AML-193 (cell line): ENCODE measurements at regions not wholly inside any gene's neighbourhood (a gene's known extent, or its start where the extent isn't known, plus 50 kb on each side); places are given as distances from the start of the nearest gene placed in this dataset.
"Not testable (repeated sequence)": the region's sequence is repeated elsewhere in the genome, so short reads cannot be mapped to it uniquely, and the experiment has no call there.

ENCODE experiments used
- DNase-seq, 2 experiments: peaks; one replicate each; lab custom pipeline; 2025; lab: John Stamatoyannopoulos, UW

- no peak for DNase-seq
Observed at GRCh38 chr4:141290771-141291170, 70.1 kb downstream of the ZNF330 start.

DNA sequence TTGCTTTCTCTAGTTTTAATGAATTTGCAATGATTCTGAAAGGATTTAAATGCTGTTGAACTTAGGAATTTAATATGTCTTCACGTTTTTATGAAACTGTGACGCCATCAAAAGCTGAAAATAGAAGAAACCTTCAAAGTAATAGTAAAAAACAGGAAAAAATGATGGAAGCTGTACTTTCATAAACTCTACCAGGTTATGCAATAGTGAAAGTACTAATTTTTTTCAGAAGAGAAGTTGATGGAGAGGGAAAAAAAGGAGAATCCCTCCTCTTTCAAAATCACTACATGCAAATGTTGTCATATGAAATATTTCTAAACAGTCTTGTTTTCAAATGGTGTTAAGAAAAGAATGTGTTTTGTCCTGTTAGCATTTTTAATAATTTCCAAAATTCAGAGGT is 73.6 kb downstream of the ZNF330 start:
- no peak for DNase-seq

GRCh38 chr4:141301216-141301615 is 80.5 kb downstream of the ZNF330 start:
- DNase-seq: no peak

DNA sequence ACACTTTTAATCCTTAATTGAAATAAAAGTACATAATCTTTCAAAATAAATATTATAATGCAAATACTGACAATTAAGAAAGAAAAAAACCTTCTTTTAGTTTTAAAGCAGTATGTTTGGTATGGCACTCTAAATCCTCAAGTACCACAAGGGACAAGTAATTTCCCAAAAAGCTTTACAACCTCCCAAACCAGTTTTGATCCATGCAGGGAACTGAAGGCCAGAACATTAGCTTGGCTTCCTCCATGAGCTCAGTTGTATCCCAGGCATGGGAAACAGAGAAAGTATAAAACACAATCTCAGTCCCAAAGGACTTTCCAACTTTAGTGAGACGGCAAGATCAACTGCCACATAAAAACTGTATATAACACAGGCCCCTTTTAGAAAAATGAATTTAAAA is 82.2 kb downstream of the ZNF330 start:
- no peak for DNase-seq

DNA sequence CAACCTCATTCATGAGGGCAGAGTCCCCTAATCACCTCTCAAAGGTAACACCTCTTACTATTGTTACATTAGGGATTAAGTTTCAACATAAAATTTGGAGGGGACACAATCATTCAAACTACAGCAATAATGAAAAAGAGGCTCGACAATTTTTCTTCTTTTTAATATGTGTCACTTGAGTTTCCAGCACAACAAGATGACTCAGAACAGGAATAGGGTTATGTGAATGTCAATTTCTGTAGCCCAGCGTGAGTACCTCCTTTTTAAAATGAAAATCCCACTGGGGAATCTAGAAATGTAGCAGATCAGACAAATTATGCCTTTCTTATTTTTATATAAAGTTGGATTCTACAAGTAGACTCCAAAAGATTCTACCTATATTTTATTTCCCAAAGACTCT is 83.7 kb downstream of the ZNF330 start:
- no peak for DNase-seq

- DNase-seq: no peak
Observed at GRCh38 chr4:141306331-141306730, 85.6 kb downstream of the ZNF330 start.

GRCh38 chr4:141307241-141307689 is 86.6 kb downstream of the ZNF330 start:
- DNase-seq: peak; percentile 11 to 41

GRCh38 chr4:141309874-141310273 is 89.2 kb downstream of the ZNF330 start:
- no peak for DNase-seq

GRCh38 chr4:141311246-141312204 is 90.8 kb downstream of the ZNF330 start:
- DNase-seq: peak; percentile 41 to 54

GRCh38 chr4:141314627-141315026 is 93.9 kb downstream of the ZNF330 start:
- DNase-seq: no peak

- DNase-seq: no peak
Observed at GRCh38 chr4:141328560-141329173, 108.0 kb downstream of the ZNF330 start.

DNA sequence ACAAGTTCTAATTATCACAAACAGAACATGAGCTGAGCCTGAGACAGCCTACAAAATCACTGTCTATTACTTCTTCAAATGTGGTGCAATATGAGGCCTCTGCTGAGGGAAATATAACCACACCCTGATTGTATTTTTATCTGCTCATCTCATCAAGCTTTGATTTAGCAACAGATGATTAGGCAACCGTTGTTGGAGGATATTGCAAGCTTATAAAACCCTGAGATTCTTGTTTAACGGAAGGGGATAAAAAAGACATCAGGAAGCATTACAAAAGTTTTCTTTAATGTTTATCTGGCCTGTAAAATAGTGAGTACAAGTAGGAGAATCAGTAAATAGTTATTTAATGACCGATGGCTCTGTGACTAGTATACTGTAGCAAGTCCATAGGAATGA is 108.5 kb downstream of the ZNF330 start:
- no peak for DNase-seq

DNA sequence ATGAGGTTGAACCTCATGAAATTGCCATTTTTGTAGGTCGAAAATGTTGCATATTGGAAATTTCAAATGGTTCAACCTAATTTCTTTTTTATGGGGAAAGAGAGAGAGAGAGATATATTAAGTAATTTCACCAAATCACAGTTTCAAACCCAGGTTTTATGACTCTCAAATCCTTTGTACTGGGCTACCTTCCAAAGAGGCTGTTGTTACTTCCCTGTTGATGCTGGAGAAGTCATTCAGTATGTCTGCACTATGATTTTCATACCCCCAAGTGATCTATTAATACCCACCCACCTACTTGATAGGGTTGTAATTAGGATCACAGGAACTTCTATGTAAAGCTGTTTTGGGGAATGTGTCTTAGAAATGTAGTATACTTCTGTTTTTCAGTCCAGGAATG is 109.9 kb downstream of the ZNF330 start:
- no peak for DNase-seq

GRCh38 chr4:141331534-141332358 is 111.1 kb downstream of the ZNF330 start:
- DNase-seq: no peak

GRCh38 chr4:141332359-141333181 is 111.9 kb downstream of the ZNF330 start:
- DNase-seq: not testable (repeated sequence)

DNA sequence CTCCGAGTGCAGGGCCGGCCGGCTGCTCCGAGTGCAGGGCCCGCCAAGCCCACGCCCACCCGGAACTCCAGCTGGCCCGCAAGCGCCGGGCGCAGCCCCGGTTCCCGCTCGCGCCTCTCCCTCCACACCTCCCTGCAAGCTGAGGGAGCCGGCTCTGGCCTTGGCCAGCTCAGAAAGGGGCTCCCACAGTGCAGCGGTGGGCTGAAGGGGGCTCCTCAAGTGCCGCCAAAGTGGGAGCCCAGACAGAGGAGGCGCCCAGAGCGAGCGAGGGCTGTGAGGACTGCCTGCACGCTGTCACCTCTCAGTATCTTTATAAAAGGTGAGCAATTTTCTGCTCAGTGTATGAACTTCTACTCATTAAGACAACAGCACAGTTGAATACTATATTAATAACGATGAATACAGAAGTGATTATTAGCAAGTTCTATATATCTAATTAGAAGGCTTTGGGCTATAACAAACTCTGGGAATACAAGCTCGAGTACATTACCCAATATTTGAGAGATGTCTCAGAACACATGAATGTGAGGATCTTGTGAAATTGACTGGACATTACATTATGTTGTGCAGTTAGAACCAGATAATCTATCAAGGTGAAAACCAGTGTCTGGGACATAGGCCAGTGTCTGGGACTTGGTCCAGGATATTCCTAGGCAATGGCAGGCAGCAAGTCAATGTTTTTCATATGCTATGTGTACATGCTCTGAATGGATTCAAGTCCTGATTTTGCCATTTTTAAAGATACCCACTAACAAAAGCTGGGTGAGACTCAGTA is 112.9 kb downstream of the ZNF330 start:
- not testable (repeated sequence) for DNase-seq

GRCh38 chr4:141335166-141335565 is 114.5 kb downstream of the ZNF330 start:
- no peak for DNase-seq

DNA sequence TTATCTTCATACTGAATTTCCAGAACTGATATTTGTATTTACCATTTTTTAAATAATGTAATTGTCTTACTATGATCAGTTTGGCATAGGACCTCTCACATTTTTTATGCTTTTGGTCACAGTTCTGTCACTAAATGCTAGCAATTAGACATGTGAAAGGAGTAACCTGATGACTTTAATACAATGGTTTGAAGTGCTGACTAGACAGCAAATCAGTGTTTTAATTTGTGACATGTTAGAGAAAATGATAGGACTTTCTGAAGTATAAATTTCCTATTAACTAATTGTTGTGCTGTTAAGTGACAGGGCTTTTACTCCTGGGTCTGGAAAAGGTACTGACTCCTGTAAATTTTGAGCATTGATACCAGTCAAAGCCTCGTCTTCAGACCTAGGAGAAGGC is 117.5 kb downstream of the ZNF330 start:
- DNase-seq: no peak

- no peak for DNase-seq
Observed at GRCh38 chr4:141339391-141339790, 118.7 kb downstream of the ZNF330 start.

DNA sequence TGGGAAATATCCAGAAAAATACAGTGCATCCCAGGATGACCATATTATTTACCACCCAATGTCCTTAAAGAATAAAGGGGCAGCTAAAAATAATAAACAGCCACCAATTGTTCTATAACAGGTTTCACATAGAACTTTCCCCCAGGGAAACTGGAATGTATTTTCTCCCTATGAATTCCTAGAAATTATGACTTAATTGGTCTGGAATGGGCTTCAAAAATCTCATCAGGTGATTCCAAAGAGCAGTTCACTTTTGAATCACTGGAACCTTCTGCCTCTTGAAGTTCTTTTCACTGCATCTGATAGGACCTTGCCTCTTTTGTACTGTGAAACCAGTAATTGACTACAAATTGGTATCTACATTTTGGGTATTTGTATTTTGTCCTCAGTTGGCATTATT is 119.3 kb downstream of the ZNF330 start:
- no peak for DNase-seq

DNA sequence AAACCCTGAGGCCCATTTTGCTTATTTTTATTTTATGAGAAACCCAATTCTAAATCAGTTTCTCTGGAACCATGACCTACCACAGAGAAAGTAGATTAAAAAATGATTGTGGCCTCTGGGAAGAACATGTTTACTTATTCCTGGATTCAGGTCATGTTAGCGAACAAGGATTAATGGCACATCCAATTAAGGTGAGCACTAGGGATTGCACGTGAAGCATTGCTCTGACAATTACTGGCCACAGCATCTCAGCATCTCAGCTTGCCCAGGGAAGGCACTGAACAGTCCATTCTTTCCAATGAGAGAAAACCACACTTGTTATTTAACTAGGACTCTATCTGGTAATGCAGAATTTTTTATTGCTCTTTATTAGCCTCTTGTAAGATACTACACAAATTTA is 119.8 kb downstream of the ZNF330 start:
- no peak for DNase-seq
